ENCODE measurements at regions not wholly inside any gene's neighbourhood (a gene's known extent, or its start where the extent isn't known, plus 50 kb on each side); places are given as distances from the start of the nearest gene placed in this dataset.
"Not testable (repeated sequence)": the region's sequence is repeated elsewhere in the genome, so short reads cannot be mapped to it uniquely, and the experiment has no call there.

- no peak for DNase-seq
These were observed 1579.6 kb upstream of the SLC10A2 start for GRCh38 chr13:104645786-104646185.

GRCh38 chr13:104641309-104641708, 1575.1 kb upstream of the SLC10A2 start:
- DNase-seq: no peak

DNA sequence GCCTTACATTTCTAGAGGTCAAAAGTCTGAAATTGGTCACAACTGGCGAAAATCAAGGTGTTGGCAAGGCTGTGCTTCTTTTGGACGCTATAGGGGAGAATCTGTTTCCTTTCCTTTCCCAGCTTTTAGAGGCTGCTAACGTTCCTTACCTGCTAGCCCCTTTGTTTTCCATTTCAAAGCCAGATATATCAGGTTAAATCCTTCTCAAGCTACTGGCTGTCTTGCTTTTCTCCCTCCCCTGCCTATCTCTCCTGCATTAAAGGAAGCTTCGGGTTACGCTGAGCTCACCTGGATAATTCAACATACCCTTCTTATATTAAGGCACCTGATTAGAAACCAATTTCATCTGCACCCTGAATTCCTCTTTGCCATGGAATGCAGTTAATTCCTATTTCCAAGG, 1569.7 kb upstream of the SLC10A2 start:
- no peak for DNase-seq

DNA sequence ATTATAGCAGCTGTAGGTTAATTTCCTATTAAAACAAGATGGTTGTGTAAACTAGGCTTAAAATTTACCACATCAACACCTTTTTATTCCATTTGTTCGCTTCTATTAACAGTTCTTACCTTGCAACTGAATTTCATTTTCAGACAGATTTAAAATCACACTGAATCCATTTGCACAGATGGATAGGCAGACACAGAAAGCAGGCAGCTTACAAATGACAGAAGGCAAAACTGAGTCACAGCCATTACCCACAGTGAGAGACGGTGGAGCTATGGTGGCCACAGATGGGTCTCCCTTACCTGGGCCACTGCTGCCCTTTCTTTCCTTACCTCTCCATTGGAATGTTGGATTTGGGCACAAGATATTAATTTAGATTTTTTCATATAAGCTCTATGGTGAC, 1567.8 kb upstream of the SLC10A2 start:
- DNase-seq: no peak

DNA sequence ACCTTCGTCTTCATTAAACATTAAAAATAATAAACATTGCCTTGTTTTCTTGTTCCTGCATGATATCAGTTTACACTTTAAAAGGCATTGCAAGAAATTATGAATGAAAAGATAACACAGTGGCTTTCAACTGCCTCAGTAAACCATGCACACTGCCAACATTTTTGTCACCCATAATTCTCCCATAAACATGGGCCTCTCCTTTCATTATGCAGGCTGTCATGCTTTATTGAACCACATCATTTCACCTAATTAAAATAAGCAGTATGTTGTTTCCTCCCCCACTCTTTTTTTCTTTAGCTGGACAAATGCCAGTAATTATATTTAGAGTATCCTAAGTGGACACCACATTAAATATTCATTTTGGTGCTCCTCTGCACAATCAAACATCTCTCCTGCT, 1566.5 kb upstream of the SLC10A2 start:
- no peak for DNase-seq

- no peak for DNase-seq
These were observed 1559.0 kb upstream of the SLC10A2 start for GRCh38 chr13:104625201-104625600.

DNA sequence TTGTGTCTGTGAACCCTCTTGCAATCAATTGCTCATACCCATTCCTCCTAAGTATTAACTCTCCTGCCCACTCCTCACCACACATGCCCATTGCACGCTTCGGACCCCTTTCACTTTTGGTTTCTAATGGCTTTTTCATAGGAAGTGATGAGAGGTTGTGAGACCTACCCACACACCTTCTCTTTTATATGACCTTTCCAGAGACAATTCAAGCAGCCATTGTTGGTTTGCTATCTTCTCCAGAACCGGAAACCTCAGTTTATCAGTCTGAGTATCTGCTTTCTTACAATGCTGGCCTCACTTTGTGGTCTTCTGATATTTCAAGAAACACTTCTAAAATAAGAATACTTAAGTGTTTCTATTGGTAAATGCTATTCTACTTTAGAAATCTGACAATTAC, 1550.8 kb upstream of the SLC10A2 start:
- no peak for DNase-seq

- no peak for DNase-seq
These were observed 1548.3 kb upstream of the SLC10A2 start for GRCh38 chr13:104614361-104615145.

- no peak for DNase-seq
These were observed 1542.1 kb upstream of the SLC10A2 start for GRCh38 chr13:104608331-104608730.

- DNase-seq: not testable (repeated sequence)
These were observed 1539.2 kb upstream of the SLC10A2 start for GRCh38 chr13:104605435-104605834.

- DNase-seq: no peak
These were observed 1531.4 kb upstream of the SLC10A2 start for GRCh38 chr13:104597546-104598180.

- no peak for DNase-seq
These were observed 1529.3 kb upstream of the SLC10A2 start for GRCh38 chr13:104595511-104595910.

GRCh38 chr13:104594806-104595205, 1528.6 kb upstream of the SLC10A2 start:
- DNase-seq: no peak

DNA sequence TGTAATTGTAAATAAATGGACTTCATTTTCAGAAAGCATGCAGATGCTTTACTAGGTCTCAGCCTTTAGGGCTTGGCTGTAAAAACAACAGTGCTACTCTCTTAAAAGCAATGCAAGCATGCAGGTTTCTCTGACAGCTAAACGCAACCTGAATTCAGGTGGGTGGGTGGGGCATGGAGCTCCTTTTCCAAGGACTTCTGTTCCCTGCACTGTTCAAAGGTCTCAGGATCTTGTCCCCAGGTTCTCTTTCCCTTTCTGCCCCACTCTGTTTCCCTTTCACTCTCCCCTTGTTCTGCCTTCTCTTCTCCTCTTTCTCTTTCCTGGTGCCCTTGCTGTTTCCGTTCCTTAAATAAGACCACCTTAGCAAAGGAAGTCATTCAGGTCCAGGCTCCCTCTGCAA, 1527.5 kb upstream of the SLC10A2 start:
- no peak for DNase-seq

DNA sequence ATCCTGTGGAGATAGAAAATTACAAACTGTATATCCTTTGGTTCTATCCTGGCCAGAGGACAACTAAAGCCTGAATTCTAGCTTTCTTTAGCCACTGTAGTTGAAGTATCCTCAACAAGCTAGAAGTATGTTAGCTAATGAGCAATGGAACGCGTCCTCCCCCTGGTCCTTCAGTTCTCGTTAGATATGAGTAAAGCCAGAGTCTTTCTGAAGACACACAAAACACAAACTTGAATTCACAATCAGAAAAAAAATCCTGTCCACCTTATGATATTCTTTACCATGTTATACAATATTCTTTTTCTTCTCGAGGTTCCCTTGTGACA, 1527.0 kb upstream of the SLC10A2 start:
- DNase-seq: no peak

- DNase-seq: no peak
These were observed 1526.5 kb upstream of the SLC10A2 start for GRCh38 chr13:104592545-104593250.

- DNase-seq: no peak
These were observed 1525.9 kb upstream of the SLC10A2 start for GRCh38 chr13:104592127-104592526.

- no peak for DNase-seq
These were observed 1520.0 kb upstream of the SLC10A2 start for GRCh38 chr13:104586051-104586746.

DNA sequence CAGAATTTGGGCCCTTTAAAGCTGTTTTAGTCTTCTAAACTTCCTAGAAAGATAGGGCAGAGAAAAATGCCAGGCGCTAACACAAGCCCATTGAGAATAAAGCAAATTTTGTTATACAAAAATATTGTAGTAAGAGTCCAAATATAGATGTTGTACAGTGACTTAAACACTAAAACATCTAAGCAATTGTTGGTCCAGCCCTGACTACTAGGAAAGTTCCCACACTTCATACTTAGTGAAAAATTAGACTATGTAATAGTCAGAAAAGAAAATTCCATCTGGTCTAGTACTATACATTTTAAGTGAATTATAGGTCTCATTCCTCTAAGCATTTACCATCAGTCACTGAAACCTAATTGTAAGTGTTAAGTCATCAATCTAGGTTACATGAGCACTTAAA, 1518.3 kb upstream of the SLC10A2 start:
- no peak for DNase-seq

DNA sequence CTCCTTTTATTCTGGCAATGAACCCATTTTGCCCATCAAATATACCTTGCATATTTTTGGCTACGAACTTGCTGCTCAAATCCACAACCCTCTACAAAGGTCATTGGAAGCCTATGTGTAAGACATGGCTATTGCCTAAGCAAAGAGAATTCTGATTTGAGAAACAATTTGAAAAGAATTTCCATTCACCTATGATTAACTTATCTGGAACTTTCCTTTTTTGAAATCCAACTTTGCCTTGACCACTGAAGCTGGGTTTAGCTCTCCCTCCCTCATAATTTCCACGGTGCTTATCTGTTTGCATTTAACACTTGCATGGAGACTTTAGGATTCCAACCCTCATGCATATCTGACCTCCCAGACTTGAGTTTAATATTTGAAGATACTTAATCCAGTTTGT, 1514.7 kb upstream of the SLC10A2 start:
- DNase-seq: no peak

GRCh38 chr13:104577071-104577815, 1511.0 kb upstream of the SLC10A2 start:
- no peak for DNase-seq

DNA sequence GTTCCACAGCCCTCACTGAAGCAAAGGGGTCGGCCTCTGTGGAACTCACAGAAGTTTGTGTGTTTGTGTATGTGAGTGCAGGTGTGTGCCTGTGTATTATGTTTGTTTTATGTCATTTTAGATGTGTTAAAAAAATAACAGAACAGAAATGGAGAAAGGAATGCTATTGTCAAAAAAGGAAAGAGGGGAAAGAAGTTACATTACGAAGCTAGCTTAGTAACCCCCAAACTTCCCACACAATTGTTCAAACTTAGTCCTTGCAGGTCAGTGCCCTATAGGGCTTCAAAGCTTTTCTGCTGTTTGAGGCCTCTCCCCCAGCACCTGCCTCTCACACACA, 1505.6 kb upstream of the SLC10A2 start:
- no peak for DNase-seq
